Osteoblast (primary cell): ENCODE measurements at regions not wholly inside any gene's neighbourhood (a gene's known extent, or its start where the extent isn't known, plus 50 kb on each side); places are given as distances from the start of the nearest gene placed in this dataset.

Source experiments
- DNase-seq: peaks from one replicate; pipeline ENCODE4 v3.0.0; 2011; ENCODE audit warnings: low spot score, mixed read lengths; ENCODE audit not compliant: insufficient read length; ENCODE audit errors: missing footprints
- H2AFZ ChIP-seq: 2 replicates; pipeline ENCODE4 v1.6.0; 2011; ENCODE audit warnings: mild to moderate bottlenecking, low read length
- H3K27ac ChIP-seq: 2 replicates; pipeline ENCODE4 v1.5.1; 2011; ENCODE audit warnings: mild to moderate bottlenecking, low read depth, low read length, moderate library complexity
- H3K27me3 ChIP-seq: 2 replicates; pipeline ENCODE4 v1.6.0; 2012; ENCODE audit warnings: mild to moderate bottlenecking, control low read depth, inconsistent platforms, low read length, moderate library complexity; ENCODE audit not compliant: insufficient read depth
- H3K36me3 ChIP-seq: 2 replicates; pipeline ENCODE4 v1.5.1; 2011; ENCODE audit warnings: mild to moderate bottlenecking, low read length, control low read depth, moderate library complexity; ENCODE audit not compliant: insufficient read depth
- H3K4me1 ChIP-seq: 2 replicates; pipeline ENCODE4 v1.5.1; 2011; ENCODE audit warnings: mild to moderate bottlenecking, low read length, control low read depth, moderate library complexity; ENCODE audit not compliant: insufficient read depth
- H3K4me2 ChIP-seq: 2 replicates; pipeline ENCODE4 v1.6.0; 2011; ENCODE audit warnings: mild to moderate bottlenecking, low read length; ENCODE audit not compliant: insufficient read depth
- H3K4me3 ChIP-seq: fragments of 200-600 bp; sonication (generic); 3 replicates; pipeline ENCODE4 v1.5.1; 2012; ENCODE audit warnings: mild to moderate bottlenecking, low read length, inconsistent platforms; ENCODE audit not compliant: insufficient read depth
- H3K79me2 ChIP-seq: 2 replicates; pipeline ENCODE4 v1.6.0; 2012; ENCODE audit warnings: mild to moderate bottlenecking, low read length, control low read depth, inconsistent platforms; ENCODE audit not compliant: insufficient read depth
- H3K9me3 ChIP-seq: 2 replicates; pipeline ENCODE4 v1.5.1; 2011; ENCODE audit warnings: low read depth, low read length, control low read depth
- H4K20me1 ChIP-seq: 2 replicates; pipeline ENCODE4 v1.6.0; 2012; ENCODE audit warnings: mild to moderate bottlenecking, low read length, control low read depth; ENCODE audit not compliant: insufficient read depth
- TF ChIP-seq, protein P1 (sequence below): IDR thresholded peaks from 2 replicates; pipeline ENCODE4 v1.5.1; 2011; ENCODE audit warnings: mild to moderate bottlenecking, low read depth, low read length, moderate library complexity; ENCODE audit errors: extremely low read depth

DNA sequence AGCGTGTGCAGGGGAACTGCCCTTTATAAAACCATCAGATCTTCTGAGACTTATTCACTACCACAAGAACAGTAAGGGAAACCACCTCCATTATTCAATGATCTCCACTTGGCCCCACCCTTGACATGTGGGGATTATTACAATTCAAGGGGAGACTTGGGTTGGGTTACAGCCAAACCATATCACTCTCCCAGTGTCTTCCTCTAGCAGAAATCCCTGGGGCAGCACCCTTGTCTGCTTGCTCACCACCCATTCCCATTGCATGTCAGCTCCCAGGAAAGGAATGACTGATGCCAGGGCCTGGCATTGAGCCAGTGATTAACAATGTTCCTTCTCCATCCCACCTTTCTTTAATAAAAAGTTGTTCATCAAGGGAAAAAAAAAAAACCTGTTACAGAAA lies 199.0 kb downstream of the IRX1 start:
- DNase-seq, result no peak
- H3K27ac ChIP-seq, result no peak overlapping the region
- TF ChIP-seq, protein P1, sequence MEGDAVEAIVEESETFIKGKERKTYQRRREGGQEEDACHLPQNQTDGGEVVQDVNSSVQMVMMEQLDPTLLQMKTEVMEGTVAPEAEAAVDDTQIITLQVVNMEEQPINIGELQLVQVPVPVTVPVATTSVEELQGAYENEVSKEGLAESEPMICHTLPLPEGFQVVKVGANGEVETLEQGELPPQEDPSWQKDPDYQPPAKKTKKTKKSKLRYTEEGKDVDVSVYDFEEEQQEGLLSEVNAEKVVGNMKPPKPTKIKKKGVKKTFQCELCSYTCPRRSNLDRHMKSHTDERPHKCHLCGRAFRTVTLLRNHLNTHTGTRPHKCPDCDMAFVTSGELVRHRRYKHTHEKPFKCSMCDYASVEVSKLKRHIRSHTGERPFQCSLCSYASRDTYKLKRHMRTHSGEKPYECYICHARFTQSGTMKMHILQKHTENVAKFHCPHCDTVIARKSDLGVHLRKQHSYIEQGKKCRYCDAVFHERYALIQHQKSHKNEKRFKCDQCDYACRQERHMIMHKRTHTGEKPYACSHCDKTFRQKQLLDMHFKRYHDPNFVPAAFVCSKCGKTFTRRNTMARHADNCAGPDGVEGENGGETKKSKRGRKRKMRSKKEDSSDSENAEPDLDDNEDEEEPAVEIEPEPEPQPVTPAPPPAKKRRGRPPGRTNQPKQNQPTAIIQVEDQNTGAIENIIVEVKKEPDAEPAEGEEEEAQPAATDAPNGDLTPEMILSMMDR, result no peak
- no peak overlapping the region for H3K4me2 ChIP-seq
- H3K27me3 ChIP-seq, result no peaks in the 10 kb centered on the region
- no peaks in the 10 kb centered on the region for H3K4me1 ChIP-seq
- no peak overlapping the region for H3K4me3 ChIP-seq
- H2AFZ ChIP-seq, result no peak overlapping the region
- no peaks in the 10 kb centered on the region for H3K36me3 ChIP-seq
- no peaks in the 10 kb centered on the region for H3K79me2 ChIP-seq
- H4K20me1 ChIP-seq, result no peaks in the 10 kb centered on the region
- H3K9me3 ChIP-seq, result no peaks in the 10 kb centered on the region

DNA sequence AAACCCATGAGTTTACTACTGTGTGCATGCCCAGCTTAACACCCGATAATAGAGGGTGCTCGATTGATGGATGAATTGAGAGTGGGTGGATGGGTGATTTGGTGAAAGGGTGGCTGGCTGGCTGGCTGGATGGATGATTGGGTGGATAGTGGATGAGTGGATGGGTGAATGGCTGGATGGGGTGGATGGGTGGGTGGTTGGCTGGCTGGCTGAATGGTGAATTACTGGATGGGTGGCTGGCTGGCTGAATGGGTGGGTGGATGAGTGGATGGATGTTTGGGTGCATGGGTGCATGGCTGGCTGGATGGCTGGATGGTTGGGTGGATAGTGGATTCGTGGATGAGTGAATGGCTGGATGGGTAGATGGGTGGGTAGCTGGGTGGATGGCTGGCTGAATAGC lies 201.1 kb downstream of the IRX1 start:
- Histone ChIP-seq H4K20me1 (no peaks in the 10 kb centered on the region), H3K9me3 (no peaks in the 10 kb centered on the region), H3K79me2 (no peaks in the 10 kb centered on the region), H3K4me1 (no peaks in the 10 kb centered on the region), H3K27me3 (no peaks in the 10 kb centered on the region), H3K4me3 (no peak overlapping the region), H3K36me3 (no peaks in the 10 kb centered on the region), H3K4me2 (no peak overlapping the region), H2AFZ (no peak overlapping the region), H3K27ac (no peak overlapping the region)
- DNase-seq, result no peak
- TF ChIP-seq, protein P1, result no peak

DNA sequence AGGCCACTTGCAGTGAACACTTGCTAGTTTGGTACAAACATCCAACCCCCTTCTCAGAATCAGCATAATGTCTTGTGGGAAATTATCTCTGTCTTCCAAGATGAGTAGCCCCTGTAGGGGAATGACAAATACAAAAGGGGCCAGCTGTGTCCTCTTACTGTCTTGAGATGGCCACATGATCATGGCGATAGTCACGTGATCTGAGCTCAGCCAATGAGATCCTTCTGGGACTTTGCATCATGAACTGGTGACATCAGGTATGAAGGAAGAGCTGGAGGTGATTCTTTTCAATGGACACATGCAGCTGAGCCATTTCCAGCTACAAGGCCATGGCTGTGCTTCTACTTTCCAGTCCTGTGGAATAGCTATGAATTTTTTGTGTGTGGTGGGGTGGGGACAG lies 206.3 kb downstream of the IRX1 start:
- Histone ChIP-seq H4K20me1 (no peaks in the 10 kb centered on the region), H3K4me1 (no peaks in the 10 kb centered on the region), H2AFZ (no peak overlapping the region), H3K27ac (no peak overlapping the region), H3K4me2 (no peak overlapping the region), H3K36me3 (no peaks in the 10 kb centered on the region), H3K4me3 (no peak overlapping the region), H3K27me3 (no peaks in the 10 kb centered on the region), H3K79me2 (no peaks in the 10 kb centered on the region), H3K9me3 (no peaks in the 10 kb centered on the region)
- TF ChIP-seq, protein P1, result no peak
- no peak for DNase-seq

DNA sequence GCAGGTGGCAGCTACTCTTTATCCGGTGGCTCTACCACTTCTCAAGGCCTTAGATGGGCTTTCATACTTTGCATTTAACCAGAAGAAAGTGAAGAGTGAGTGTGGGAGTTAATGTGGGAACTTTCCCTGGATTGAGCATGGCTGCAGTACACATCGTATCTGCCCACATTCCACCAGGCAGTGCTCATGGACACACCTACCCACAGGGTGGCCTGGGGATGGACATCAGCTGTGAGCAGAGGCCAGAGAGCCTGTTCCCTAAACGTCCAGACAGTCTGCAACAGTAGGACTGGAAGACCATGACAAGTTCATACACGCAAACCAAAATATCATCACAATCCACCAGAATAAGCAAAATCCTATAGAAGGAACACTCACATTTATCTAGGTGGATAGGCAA lies 213.8 kb downstream of the IRX1 start:
- peaks cover 2% of the 10 kb centered on the region for H3K9me3 ChIP-seq
- no peak for DNase-seq
- TF ChIP-seq, protein P1, result no peak
- H3K4me1 ChIP-seq, result no peaks in the 10 kb centered on the region
- H3K36me3 ChIP-seq, result no peaks in the 10 kb centered on the region
- no peak overlapping the region for H3K4me2 ChIP-seq
- H3K4me3 ChIP-seq, result no peak overlapping the region
- H2AFZ ChIP-seq, result no peak overlapping the region
- H4K20me1 ChIP-seq, result no peaks in the 10 kb centered on the region
- no peak overlapping the region for H3K27ac ChIP-seq
- H3K27me3 ChIP-seq, result no peaks in the 10 kb centered on the region
- H3K79me2 ChIP-seq, result no peaks in the 10 kb centered on the region
